GM21786 (cell line): ENCODE measurements at regions not wholly inside any gene's neighbourhood (a gene's known extent, or its start where the extent isn't known, plus 50 kb on each side); places are given as distances from the start of the nearest gene placed in this dataset.
A peak's percentile ranks its signal among the peaks of the same experiment; 100 is the strongest.
"Not testable (repeated sequence)": the region's sequence is repeated elsewhere in the genome, so short reads cannot be mapped to it uniquely, and the experiment has no call there.

Experiments
- ATAC-seq: cut with Tn5 transposase; IDR thresholded peaks from one replicate; pipeline ENCODE4 v1.9.1; 2021; ENCODE audit not compliant: unreplicated experiment

DNA sequence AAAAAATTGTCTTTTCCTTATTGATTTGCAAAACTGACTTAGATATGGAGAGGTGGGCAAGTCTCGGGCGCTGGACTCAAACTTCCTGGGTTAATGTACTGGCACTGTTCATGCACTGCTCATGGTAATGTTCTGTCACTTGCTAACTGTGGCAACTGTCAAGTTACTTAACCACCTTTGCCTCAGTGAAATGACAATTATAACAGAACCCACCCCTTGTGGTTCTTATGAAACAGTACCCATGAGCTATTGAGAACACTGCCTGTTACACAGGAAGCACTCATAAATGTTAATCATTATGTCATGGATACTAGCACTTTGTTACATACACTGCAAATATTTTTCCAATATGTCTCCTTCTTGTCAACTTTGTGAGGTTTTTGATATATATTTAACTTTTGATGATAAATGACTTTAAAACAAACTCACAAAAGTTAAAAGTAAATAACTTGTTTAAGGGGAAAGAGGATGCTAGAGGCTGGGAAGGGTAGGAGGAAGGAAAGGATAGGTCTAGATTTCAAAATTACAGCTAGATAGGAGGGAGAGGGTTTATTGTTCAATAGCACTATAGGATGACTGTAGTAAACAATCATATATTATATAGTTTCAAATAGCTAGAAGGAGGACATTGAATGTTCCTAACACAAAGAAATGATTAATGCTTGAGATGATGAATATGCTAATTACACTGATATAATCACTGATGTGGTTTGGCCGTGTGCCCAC is 342.5 kb downstream of the ADGRL2 start:
- no peak for ATAC-seq

DNA sequence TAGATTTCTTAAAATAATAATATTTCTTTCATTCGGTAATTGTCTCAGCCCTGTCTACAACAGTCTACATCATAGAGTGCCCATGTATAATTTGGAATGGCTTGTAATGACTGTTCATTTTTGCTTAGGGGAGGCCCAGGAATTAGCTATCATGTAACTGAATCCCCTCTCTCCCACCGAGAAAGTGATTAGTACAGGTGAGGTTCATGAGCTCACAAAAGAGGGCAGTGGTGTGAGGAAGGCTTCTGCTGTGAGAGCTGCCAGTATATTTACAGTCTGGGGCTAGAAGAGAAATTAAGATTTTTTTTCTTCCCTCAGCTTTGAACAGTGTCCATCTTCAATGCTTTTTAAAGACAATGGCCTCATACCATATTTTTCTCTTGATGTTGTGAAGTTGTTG is 340.7 kb downstream of the ADGRL2 start:
- ATAC-seq: no peak

DNA sequence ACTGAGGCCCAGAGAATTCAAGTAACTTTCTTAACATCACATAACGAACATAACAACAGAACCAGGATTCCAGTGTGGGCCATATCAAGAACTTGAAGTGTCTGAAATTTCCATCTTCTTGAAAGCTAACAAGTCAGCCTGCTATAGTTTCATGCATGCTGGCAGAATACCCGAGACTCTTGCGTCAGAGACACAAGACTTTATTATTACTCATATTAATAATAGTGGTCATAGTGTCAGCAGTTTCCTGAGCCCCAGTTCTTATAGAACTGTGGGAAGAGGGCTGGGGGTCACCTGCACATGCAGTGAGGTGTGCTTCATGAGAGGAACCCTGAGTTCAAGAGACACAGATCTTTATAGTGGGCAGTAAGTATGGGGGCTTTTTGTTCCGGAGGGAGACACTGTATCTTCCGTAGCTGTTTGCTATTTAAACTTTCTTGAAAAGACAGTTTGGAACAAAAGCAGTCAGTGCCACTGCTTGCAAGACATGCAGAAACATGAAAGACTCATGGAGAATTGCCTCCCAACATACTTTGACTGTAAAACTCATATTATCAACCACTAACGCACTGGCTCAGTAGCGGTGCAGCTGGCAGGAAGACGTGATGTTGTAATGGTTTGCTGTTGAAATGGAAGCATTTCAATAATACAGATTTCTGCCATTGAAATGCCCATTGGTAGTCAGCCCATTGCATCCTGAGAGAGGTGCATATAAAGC is 339.2 kb downstream of the ADGRL2 start:
- ATAC-seq: no peak

DNA sequence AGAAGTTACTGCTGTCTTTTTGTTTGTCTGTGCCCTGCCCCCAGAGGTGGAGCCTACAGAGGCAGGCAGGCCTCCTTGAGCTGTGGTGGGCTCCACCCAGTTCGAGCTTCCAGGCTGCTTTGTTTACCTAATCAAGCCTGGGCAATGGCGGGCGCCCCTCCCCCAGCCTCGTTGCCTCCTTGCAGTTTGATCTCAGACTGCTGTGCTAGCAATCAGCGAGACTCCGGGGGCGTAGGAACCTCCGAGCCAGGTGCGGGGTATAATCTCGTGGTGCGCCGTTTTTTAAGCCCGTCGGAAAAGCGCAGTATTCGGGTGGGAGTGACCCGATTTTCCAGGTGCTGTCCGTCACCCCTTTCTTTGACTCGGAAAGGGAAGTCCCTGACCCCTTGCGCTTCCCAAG is 335.6 kb downstream of the ADGRL2 start:
- ATAC-seq: not testable (repeated sequence)

DNA sequence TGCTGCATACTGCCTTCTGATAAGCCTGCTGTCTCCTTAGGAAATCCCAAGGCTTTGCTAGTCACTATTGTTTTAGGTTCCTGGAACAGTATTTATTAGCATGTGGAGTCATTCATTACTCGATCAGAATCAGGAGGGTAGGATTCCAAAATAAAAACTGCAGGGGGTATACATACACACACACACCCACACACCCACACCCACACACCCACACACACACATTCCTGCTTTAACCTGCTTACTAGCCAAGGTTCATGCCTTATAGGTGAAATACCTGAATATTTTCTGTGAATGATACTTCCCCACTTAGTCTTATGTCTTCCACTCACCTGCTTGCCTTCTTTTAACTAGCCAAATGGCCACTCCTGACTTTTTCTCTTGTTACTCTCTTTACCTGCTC is 325.1 kb downstream of the ADGRL2 start:
- no peak for ATAC-seq

DNA sequence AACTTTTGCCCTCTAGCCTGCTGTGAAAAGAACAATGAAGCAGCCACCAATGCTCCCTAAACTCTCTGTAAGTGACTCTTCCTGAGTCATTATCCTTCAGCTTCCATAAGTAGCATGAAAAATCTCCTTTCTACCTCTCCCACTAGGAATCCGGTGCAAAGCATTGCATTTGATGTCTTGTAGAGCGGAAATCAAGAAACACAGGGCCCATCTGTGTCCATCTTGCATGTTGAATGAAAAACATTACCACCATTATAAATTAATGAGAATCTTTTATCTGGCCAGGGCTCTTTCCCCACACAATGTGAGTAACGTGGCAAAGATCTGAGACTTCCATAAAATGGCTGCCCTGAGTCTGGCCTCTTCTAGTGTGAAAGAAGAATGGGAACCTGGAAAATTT is 324.4 kb downstream of the ADGRL2 start:
- ATAC-seq: no peak

DNA sequence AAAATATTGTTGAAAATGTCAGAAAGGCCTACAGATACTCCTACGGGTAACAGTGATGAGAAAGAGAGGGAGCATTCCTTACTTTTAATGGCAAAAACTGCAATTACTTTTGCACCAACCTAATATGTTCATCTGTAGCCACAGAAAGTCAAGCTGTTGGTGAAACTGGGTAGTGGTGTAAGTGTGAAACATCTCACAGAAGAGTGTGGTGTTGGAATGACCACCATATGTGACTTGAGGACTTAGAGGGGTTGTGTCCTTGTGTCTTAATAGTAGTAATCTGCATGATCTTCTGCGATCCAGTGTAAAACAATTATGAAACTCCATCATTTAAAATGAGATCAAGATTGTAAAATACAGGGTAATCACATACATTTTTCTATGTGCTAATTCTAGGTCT is 320.7 kb downstream of the ADGRL2 start:
- no peak for ATAC-seq

DNA sequence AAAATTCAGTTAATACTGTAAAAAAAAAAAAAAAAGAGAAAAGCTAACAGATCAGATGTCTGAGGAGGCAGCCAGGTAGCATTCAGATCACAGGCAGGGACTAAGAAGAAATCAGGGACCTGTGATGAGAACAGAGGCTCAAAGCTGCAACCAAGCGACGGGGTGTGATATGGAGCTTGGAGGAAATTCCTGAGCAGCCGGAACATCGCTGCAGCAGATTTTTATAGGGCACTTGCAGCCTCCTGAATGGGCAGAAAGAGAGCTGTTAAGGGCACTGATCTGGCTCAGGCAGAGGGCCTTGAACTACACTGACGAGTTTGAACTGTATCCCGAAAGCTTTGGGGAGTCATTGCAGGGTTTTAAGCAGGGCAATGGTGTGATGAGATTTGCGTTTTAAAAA is 315.4 kb downstream of the ADGRL2 start:
- no peak for ATAC-seq

DNA sequence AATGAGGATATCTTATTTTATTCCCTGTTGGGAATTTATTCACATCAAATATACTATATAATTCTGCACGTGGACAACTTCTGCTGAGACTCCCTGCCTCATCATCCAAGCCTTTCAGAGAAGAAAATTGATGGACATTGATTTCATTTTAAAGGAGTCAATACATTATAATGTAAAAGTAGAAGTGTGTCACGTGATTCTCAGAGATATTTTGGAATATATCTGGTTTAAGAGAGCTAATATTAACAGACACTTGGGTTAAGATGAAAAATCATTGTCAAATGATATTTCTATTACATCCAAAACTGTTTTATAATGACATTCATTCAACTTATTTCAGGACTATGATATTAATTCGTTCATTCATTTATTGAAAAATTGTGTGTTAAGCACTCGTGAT is 314.2 kb downstream of the ADGRL2 start:
- ATAC-seq: no peak

DNA sequence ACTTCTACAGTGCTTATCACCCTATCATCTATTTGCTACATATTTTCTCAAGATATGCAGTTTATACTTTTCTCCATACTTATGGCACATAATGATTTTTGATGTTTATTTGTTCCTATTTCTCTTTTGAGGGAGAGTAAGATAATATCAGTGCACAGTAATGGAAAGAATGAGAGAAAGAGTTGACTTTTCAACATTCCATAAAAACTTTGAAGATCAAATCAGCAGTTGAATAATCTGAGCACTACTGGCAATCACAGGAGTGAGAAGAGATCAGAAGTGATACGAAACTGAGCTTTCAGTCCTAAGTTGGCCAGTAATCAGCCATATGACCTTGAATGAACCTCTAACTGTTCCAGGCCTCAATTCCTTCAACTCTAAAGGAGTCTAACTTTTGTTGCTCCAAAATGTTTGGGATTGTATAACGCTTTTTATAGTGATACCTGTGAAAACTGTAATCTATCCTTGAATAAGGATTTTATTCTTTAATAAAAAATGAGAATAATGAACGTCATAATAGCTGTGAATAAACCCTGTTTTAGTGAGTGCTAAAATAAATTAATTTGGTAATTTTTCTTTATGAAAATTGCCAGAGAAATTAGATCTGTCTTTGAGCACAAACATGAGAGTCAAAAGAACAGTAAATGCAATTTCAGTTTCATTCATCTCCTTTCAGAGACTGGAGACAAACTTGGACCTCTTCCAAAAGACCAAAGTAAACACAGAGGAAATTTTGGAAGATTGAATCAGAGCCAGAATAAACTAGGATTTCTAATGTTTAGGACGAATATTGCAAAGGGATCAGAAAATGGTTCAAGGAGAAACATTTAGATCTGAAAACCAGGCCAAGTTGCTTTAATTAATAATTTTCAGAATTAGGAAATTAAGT is 309.9 kb downstream of the ADGRL2 start:
- no peak for ATAC-seq

DNA sequence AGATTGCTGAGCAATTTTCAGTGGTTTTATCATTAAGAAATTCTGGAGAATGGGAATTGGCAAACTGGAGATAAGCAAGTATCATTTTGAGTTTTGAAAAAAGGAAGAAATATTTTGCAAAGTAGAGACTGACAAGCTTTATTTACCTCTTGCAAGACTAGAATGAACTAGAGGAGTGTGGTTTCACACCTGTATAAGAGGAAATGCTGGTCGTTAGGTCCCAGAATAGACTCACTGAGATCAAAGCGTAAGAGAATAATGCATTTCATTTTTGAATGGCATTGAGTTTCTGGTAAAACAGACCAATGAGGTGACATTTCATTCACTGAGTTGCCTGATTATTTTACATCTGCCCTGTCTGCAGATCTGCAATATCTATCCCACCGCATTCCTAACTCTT is 308.1 kb downstream of the ADGRL2 start:
- peak; percentile 93 for ATAC-seq

DNA sequence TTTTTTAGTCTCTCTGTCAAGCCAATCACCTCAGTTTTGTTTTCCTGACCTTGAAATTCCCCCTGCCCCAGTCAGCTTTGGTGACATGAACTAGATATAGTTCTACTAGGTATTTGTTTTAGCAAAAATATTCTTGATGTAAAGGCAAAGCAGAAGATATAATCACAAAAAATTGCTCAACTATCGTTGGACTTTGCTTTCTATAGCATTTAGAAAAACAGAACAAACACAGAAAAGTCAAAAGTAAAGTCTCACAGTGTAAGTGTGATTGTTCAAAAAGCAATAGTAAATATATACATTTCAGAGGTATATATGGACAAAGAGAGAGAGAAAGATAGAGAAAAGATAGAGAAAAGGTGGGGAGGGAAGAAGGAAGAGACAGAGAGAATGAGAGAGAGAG is 305.9 kb downstream of the ADGRL2 start:
- ATAC-seq: no peak

DNA sequence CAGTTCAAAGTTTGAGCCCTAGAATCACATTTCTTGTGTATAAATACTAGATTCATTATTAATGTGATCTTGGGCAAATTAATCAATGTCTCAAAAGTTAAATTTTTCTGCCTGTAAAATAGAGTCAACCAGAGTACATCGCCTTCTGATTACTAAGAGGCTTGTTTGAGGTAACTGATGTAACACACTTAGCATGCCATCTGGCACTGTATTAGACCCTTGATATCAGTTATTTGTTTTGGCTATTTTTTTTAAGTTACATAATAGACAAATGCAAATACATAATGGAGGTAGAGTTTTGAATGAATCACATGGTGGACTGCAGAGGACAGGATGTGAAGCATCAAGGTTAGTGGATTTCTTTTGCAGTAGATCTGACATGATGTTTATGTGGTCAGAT is 298.4 kb downstream of the ADGRL2 start:
- no peak for ATAC-seq

DNA sequence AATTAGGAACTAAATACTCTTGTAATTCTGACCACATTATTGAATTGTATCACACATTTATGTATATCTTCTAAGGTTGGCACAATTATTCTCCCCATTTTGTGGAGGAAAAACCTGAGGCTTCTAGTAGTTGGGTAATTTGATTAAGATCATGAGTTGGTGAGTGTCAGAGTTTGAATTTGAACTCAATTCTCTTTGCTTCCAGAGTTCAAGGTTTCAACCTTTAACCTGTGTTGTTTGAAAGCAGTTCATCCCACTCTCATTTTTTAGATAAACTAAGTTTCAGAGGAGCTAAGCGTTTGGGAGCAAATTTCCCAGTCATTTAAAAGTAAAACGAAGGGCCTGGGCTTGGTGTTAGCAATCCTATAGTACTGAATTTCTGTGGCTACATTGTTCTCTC is 293.4 kb downstream of the ADGRL2 start:
- no peak for ATAC-seq

DNA sequence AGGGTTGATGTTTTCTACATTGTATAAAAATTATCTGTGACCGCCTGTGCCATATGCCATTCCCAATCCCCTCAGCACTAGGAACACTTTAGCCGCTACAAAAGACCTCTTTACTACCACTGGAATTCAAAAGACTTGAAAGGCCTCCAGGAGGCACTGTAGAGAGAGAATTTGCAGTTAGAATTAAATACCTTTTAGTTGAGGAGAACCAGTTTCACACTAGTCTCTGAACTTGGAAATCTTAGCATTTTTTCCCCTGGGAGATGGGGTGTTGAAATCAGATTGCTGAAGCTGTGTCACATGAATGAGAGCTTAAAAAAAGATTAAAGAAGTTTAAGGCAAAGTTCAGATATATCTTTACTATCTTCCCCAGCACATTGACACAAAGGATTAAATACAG is 291.0 kb downstream of the ADGRL2 start:
- no peak for ATAC-seq

DNA sequence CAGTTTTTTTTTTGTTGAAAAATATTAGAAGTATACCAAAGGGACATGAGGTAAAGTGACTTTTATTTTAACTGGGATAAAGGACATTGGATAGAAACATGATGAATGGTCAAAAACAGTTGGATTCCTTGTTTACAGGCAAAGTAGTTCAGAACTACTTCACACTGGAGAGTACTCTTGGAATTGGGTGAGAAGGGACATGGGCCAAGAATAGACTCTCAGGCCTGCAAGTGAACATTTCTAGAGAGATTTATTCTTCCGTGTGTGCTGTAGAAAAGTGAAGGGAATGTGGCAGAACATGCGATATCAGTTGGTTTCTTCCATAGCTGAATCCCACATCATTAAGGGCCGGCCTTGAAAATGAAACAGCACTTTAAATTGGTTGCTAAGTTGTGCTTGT is 290.5 kb downstream of the ADGRL2 start:
- ATAC-seq: no peak

DNA sequence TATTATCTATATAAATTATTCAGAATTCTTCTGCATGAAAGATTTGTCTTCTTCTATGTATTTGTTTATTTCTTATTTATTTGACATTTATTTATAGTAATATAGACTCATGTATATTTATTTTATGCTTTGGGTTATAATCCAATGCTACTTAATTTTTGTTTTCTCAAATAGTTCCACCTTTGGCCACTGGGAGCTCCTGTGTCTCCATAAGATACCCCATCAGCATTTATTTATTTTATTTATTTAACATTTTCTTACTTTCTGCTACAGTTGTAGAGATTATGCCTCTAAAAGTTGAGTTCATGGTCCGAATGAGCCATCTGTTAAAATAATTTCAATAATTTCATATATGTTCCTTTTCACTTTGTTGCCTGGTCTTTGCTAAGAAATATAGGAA is 289.4 kb downstream of the ADGRL2 start:
- no peak for ATAC-seq

DNA sequence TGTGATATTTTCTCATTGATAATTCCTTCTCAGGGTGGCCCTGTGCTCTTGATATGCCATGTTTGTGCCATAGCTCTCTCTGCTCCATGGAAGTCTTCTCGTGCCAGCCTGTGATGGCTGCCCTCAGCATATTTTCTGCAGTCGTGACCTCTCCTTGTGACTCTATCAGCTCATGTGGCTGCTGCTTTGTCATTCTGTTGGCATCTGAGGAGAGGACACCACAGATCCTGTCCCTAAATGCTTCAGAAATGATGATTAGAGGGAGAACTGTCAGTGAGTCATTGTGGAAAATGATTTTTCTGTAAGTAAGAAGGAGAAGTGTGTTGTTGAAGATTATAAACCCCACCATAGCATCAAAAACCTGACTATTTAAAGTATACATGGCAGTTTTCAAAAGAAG is 286.0 kb downstream of the ADGRL2 start:
- no peak for ATAC-seq

DNA sequence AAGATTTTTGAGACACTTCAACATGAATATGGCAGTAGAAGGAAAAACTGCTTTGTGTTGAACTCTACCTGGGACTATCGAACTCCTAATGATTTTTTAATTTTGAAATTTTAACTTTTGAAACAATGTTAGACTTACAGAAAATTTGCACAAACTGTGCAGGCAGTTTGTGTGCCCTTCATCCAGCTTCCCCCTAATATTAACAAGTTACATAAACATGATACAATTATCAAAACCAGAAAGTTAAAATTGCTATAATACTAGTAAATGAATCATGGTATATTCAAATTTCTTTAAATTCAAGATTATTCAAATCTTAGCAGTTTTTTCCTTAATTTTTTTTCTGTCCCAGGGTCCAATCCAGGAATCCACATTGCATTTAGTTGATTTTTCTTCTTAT is 278.9 kb downstream of the ADGRL2 start:
- ATAC-seq: no peak

DNA sequence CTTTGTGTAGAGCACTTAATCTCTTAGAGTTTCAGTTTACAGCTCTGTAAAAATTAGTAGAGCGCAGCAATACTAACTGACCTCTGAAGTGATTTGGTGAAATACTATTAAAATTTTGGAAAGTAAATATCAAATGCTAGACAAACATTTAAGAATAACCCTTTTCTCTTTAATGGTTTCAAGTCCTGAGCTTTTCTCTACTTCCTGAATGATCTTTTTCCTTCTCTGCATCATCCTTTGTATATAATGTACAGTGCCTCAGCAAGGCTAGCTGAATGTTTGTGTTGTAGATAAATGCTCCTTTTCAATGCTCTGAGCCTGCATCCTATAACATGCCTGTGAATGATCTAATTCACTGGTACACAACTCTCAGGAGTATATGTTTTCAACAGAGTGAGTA is 272.9 kb downstream of the ADGRL2 start:
- ATAC-seq: no peak

DNA sequence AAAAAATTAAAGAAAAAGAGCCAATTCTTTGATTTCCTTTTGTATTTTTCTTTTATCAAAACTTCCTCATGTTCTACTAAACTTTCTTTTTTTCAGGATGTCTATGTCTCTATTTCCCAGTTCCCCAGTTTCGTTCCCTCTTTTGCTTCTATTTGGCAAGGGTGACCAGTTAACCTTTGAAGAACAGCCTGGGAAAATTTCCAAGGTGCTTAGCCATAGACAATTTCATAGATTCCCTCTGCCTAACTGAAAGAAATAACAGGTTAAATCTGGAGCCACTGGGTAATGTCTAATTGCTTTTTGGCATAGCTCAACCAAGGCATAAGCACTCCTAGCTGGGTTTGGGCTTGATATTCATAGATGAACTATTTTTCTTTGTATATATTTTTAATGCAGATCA is 272.3 kb downstream of the ADGRL2 start:
- ATAC-seq: no peak

DNA sequence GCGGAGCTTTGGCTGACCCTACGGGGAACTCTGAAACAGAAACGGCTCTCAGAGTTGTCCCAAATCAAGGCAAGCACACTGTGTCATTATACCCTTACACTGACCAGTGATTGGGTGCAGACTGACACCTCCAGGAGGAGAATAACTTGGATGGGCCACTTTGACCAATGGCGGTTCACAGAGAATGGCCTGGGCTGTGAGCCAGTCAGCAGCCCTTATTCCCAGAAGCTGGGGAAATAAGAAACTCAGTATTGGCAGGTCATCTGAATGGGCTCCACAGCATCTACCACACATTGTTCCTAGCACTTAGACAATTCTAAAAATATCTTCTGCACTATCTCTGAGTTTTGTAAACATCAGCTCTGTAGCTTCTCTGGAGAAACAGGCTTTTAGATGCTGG is 265.2 kb downstream of the ADGRL2 start:
- no peak for ATAC-seq
